Loucy (cell line): ENCODE measurements at regions not wholly inside any gene's neighbourhood (a gene's known extent, or its start where the extent isn't known, plus 50 kb on each side); places are given as distances from the start of the nearest gene placed in this dataset.
A peak's percentile ranks its signal among the peaks of the same experiment; 100 is the strongest.

Source experiments
- CTCF ChIP-seq: fragments of 200-600 bp; sonication (generic); conservative IDR thresholded peaks from 2 replicates; pipeline ENCODE4 v1.5.1; 2014; ENCODE audit warnings: mild to moderate bottlenecking, antibody characterized with exemption, low read length
- EZH2phosphoT487 ChIP-seq: fragments of 200-600 bp; IDR thresholded peaks from 2 replicates; pipeline ENCODE4 v1.6.1; 2018; ENCODE audit warnings: antibody characterized with exemption, mild to moderate bottlenecking, moderate library complexity, borderline replicate concordance

GRCh38 chr3:109803274-109803673 is 465.9 kb upstream of the DPPA4 start:
- peak; percentile 55 for TF ChIP-seq CTCF
- TF ChIP-seq EZH2phosphoT487, result no peak
